Tibial artery (tissue), 4 donors: ENCODE measurements at regions not wholly inside any gene's neighbourhood (a gene's known extent, or its start where the extent isn't known, plus 50 kb on each side); places are given as distances from the start of the nearest gene placed in this dataset.

Experiments used
- DNase-seq, 2 donors: peaks; one replicate each; pipeline ENCODE4 v3.0.0-alpha.2; 2019
- H3K27ac ChIP-seq, 2 donors: fragments of 200-600 bp; sonication (generic) in 1 of 2; 1 replicate in 1 of 2; 2 replicates in 1 of 2; pipeline ENCODE4 v1.5.1; 2018 to 2019; ENCODE audit warnings: mild to moderate bottlenecking in 1 of 2
- H3K27me3 ChIP-seq, 2 donors: fragments of 200-600 bp; sonication (generic) in 1 of 2; one replicate each; pipeline versions ENCODE4 v1.5.1 to v1.6.0; 2016 to 2019
- H3K36me3 ChIP-seq, 3 donors: fragments of 200-600 bp; sonication (generic) in 2 of 3; one replicate each; pipeline ENCODE4 v1.5.1; 2016 to 2019; ENCODE audit warnings: mild to moderate bottlenecking in 2 of 3
- H3K4me1 ChIP-seq, 4 donors: fragments of 200-600 bp; sonication (generic) in 2 of 4; 1 replicate in 3 of 4; 2 replicates in 1 of 4; pipeline ENCODE4 v1.5.1; 2016 to 2019
- H3K4me3 ChIP-seq, 2 donors: fragments of 200-600 bp; sonication (generic) in 1 of 2; 1 replicate in 1 of 2; 2 replicates in 1 of 2; pipeline ENCODE4 v1.5.1; 2018 to 2019; ENCODE audit warnings: mild to moderate bottlenecking in 2 of 2
- H3K9me3 ChIP-seq, 3 donors: fragments of 200-600 bp; sonication (generic) in 1 of 3; one replicate each; pipeline ENCODE4 v1.5.1; 2016 to 2019
- intact Hi-C: fragments of 100-400 bp; cut with DNase I; formaldehyde crosslinking; loops from one replicate; pipeline ENCODE4 v1.15.0; 2023; ENCODE audit warnings: low total_unique reads
- TF ChIP-seq, protein P1 (sequence below), 2 experiments: fragments of 200-600 bp in 1 of 2; fragments of 450-650 bp in 1 of 2; IDR thresholded peaks; one replicate each; pipeline ENCODE4 v1.5.1; 2017 to 2019; ENCODE audit warnings: antibody characterized with exemption in 2 of 2, mild to moderate bottlenecking in 1 of 2, moderate library complexity in 1 of 2

DNA sequence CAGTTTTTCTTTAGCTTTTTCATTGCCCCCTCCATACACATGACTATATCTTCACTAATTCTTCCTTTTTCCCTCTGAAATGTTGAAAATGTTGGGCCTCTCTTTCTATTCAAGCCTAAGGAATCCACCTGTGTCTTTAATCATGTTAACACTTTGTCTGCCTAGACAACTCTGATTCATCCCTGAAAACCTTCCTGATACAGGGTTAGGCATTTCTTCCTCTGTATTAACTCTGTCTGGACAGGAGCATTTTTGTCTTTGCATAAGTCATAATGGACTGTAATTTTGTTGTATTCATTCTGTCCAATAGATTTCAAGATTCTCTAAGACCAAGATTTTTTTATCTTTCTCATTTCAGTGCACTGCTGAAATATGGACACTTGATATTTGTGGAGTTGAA lies 297.3 kb downstream of the IKZF2 start:
- intact Hi-C loops, result no loop called here
- TF ChIP-seq, protein P1, sequence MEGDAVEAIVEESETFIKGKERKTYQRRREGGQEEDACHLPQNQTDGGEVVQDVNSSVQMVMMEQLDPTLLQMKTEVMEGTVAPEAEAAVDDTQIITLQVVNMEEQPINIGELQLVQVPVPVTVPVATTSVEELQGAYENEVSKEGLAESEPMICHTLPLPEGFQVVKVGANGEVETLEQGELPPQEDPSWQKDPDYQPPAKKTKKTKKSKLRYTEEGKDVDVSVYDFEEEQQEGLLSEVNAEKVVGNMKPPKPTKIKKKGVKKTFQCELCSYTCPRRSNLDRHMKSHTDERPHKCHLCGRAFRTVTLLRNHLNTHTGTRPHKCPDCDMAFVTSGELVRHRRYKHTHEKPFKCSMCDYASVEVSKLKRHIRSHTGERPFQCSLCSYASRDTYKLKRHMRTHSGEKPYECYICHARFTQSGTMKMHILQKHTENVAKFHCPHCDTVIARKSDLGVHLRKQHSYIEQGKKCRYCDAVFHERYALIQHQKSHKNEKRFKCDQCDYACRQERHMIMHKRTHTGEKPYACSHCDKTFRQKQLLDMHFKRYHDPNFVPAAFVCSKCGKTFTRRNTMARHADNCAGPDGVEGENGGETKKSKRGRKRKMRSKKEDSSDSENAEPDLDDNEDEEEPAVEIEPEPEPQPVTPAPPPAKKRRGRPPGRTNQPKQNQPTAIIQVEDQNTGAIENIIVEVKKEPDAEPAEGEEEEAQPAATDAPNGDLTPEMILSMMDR (IDR thresholded peaks at IDR 0.05), result no peak
- no peaks in the 10 kb centered on the region for H3K36me3 ChIP-seq
- H3K27ac ChIP-seq, result no peak overlapping the region
- no peaks in the 10 kb centered on the region for H3K4me1 ChIP-seq
- no peaks in the 10 kb centered on the region for H3K9me3 ChIP-seq
- no peak for DNase-seq
- H3K4me3 ChIP-seq, result no peak overlapping the region
- H3K27me3 ChIP-seq, result no peaks in the 10 kb centered on the region

DNA sequence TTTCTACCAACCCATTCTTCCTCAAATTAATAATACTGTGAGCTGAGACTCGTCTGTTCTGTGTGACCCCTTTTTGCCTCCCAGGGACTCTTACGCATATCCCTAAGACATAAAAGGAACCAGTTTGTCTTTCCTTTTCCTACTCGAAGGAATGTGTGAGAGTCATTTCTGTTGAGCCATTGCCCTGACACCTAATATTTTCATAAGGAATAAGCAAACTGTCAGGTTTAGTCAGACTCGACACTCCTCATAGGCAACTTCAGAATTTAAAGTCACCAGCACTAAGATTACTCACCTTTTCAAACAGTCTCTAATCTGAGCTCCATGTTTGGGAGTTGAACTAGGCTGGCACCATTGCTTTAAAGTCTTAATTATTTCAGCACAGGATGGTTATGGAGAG lies 305.5 kb downstream of the IKZF2 start:
- Histone ChIP-seq H3K27ac (no peak overlapping the region), H3K4me3 (no peak overlapping the region), H3K27me3 (no peaks in the 10 kb centered on the region), H3K36me3 (no peaks in the 10 kb centered on the region), H3K4me1 (no peaks in the 10 kb centered on the region), H3K9me3 (no peaks in the 10 kb centered on the region)
- no peak for DNase-seq
- TF ChIP-seq, protein P1 (IDR thresholded peaks at IDR 0.05), result no peak
- intact Hi-C loops, result no loop called here

DNA sequence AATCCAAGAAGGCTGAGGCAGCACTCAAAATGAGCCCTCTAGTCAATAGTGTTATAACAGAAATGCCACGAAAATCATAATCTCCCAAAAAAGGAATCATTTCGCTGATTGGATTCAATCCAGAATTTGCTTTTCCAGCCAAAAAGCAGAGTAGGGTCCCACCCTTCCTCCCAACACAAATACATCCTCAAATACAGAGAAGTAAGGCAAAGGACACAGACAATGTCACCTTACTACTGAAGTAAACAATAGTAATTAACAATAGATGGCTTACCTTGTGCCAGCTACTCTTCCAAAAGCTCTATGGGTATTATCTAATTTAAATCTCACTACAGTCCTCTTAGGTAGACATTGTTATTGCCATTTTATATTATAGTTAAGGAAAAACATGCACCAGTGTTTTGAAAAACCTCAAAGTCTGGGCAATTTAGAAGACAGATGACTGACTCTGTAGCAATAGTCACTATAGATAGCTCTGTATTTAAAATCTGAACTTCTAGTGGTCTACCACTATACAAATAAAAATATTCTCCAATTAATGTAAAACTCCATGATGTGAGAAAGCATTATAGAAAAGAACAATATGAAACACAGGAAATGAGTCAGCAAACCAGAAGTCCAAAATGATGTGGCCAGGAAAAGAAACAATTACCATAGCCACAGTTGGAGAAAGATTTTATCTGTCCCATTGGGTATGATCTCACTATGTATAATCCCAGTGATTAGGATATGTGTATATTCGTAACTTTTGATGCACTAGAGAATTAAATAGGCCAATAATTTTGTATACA lies 305.0 kb upstream of the ERBB4 start:
- DNase-seq, result no peak
- no peaks in the 10 kb centered on the region for H3K4me1 ChIP-seq
- intact Hi-C loops, result loop anchor here (5.0 kb wide), 1 partner anchor 49 kb away; no protein-coding TSS in a partner anchor
- TF ChIP-seq, protein P1 (IDR thresholded peaks at IDR 0.05), result no peak
- H3K9me3 ChIP-seq, result no peaks in the 10 kb centered on the region
- no peaks in the 10 kb centered on the region for H3K36me3 ChIP-seq
- H3K27me3 ChIP-seq, result no peaks in the 10 kb centered on the region
- H3K27ac ChIP-seq, result no peak overlapping the region
- H3K4me3 ChIP-seq, result no peak overlapping the region

DNA sequence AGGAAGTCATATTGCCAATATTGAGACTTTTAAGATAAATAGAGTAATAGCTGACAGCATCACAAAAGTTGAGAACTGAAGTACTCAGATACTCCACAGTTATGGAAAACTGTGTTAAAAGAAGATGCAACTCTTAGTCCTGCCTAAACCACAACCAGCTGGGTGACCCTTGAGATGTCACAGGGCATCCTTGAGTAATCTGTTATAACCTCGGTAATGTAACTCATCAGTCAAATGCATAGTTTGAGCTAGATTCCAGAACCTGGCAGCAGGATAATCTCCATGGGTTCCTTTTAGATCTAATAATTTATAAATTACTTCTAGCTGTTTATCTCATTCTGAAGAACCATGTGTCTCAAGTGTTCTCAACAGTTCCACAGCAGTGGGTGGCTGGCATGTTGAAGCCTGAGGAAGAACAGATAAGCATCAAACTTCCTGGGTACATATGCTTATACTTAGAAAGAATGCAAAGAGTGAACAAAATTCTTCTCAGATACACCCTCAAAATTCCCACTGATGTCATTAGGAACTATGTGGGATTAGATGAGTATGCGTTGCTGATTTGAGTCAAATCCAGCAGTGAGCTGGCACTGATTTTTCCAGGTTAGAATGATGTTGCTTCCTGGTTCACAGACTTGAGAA lies 304.1 kb upstream of the ERBB4 start:
- H3K27ac ChIP-seq, result no peak overlapping the region
- intact Hi-C loops, result loop anchor here (5.0 kb wide), 1 partner anchor 50 kb away; no protein-coding TSS in a partner anchor

DNA sequence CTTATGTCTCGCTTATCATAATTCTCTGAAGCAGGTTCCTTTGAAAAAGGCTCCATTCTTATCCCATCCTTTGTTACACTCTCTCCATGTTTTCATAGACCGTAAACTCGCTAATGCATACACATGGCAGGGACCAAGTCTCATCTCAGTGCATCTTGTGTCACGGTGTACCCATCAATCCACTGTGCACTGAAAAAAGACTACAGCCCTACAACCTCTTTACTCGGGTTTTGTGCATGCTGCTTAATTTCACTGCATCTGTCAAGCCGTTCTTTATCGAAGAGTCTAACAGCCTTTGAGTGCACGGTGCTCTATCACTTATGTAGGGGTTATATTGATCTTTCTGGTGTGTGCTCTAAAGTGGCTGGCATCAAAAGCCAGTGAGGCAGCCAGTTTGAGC lies 302.9 kb upstream of the ERBB4 start:
- no peak for DNase-seq
- Histone ChIP-seq H3K36me3 (no peaks in the 10 kb centered on the region), H3K9me3 (no peaks in the 10 kb centered on the region), H3K4me1 (no peaks in the 10 kb centered on the region), H3K27me3 (no peaks in the 10 kb centered on the region), H3K27ac (no peak overlapping the region), H3K4me3 (no peak overlapping the region)
- intact Hi-C loops, result loop anchor here (5.0 kb wide), 1 partner anchor 51 kb away; no protein-coding TSS in a partner anchor
- TF ChIP-seq, protein P1 (IDR thresholded peaks at IDR 0.05), result no peak

More for the DNA sequence above, 304.1 kb upstream of the ERBB4 start:
- H3K27me3 ChIP-seq, result no peaks in the 10 kb centered on the region
- no peaks in the 10 kb centered on the region for H3K4me1 ChIP-seq
- H3K4me3 ChIP-seq, result no peak overlapping the region
- no peak for DNase-seq
- H3K9me3 ChIP-seq, result no peaks in the 10 kb centered on the region
- no peaks in the 10 kb centered on the region for H3K36me3 ChIP-seq
- TF ChIP-seq, protein P1 (IDR thresholded peaks at IDR 0.05), result no peak
